Endothelial cell of umbilical vein (primary cell): ENCODE measurements at regions not wholly inside any gene's neighbourhood (a gene's known extent, or its start where the extent isn't known, plus 50 kb on each side); places are given as distances from the start of the nearest gene placed in this dataset.
"Not testable (repeated sequence)": the region's sequence is repeated elsewhere in the genome, so short reads cannot be mapped to it uniquely, and the experiment has no call there.

Source experiments
- CTCF ChIP-seq, 2 donors: IDR thresholded peaks; 1 replicate in 1 of 2; 2 replicates in 1 of 2; pipeline ENCODE4 v1.5.1; 2011; ENCODE audit warnings: low read length in 2 of 2, mild to moderate bottlenecking in 2 of 2, moderate library complexity in 2 of 2, control low read depth in 1 of 2, inconsistent platforms in 1 of 2, low read depth in 1 of 2; ENCODE audit not compliant: insufficient read depth in 1 of 2; ENCODE audit errors: extremely low read depth in 1 of 2
- EZH2 ChIP-seq: IDR thresholded peaks from 2 replicates; pipeline ENCODE4 v1.6.1; 2012; ENCODE audit warnings: borderline replicate concordance, low read depth, mild to moderate bottlenecking, moderate library complexity, low read length, inconsistent platforms; ENCODE audit not compliant: severe bottlenecking
- GATA2 ChIP-seq: IDR thresholded peaks from 2 replicates; pipeline ENCODE4 v1.7.0; 2011; ENCODE audit warnings: low read depth, mild to moderate bottlenecking, moderate library complexity, mixed read lengths, low read length; ENCODE audit not compliant: insufficient read length, insufficient read depth
- JUN ChIP-seq: IDR thresholded peaks from 2 replicates; pipeline ENCODE4 v1.6.1; 2011; ENCODE audit warnings: borderline replicate concordance, low read depth; ENCODE audit not compliant: insufficient read length, insufficient read depth
- MAX ChIP-seq: IDR thresholded peaks from 2 replicates; pipeline ENCODE4 v1.6.1; 2011; ENCODE audit not compliant: insufficient read depth, insufficient read length
- POLR2A ChIP-seq: IDR thresholded peaks from 2 replicates; pipeline ENCODE4 v1.6.1; 2012; ENCODE audit warnings: low read depth, mild to moderate bottlenecking, control low read depth, low read length
- POLR2AphosphoS5 ChIP-seq: IDR thresholded peaks from 2 replicates; pipeline ENCODE4 v1.6.1; 2012; ENCODE audit warnings: low read depth, mild to moderate bottlenecking, control low read depth, low read length, moderate library complexity; ENCODE audit not compliant: insufficient read depth

GRCh38 chr15:20363591-20363990, 178.0 kb downstream of the GOLGA6L6 start:
- not testable (repeated sequence) for TF ChIP-seq CTCF (IDR thresholded peaks at IDR 0.05; ENCODE audit: extremely low read depth in 1 of 2, insufficient read depth in 1 of 2, low read depth in 1 of 2, low read length in 2 of 2); GATA2; POLR2A; JUN; MAX; EZH2; POLR2AphosphoS5
